AG04449 (cell line): ENCODE measurements at regions not wholly inside any gene's neighbourhood (a gene's known extent, or its start where the extent isn't known, plus 50 kb on each side); places are given as distances from the start of the nearest gene placed in this dataset.
"Not testable (repeated sequence)": the region's sequence is repeated elsewhere in the genome, so short reads cannot be mapped to it uniquely, and the experiment has no call there.

Experiments used
- CTCF ChIA-PET: fragments of 350-600 bp; formaldehyde crosslinking; extraction: SDS; loops from one replicate; lab custom pipeline; 2021; ENCODE audit warnings: antibody characterized with exemption; lab: Yijun Ruan, JAX
- POLR2A ChIA-PET: fragments of 400-600, 350-600 bp; formaldehyde crosslinking; extraction: SDS; loops from one replicate; lab custom pipeline; 2020; ENCODE audit warnings: antibody characterized with exemption, inconsistent platforms; lab: Yijun Ruan, JAX
- DNase-seq: peaks from one replicate; pipeline ENCODE4 v3.0.0-alpha.2; 2010; ENCODE audit warnings: low read depth, low spot score
- H3K4me3 ChIP-seq: 2 replicates; pipeline ENCODE4 v1.5.1; 2011; ENCODE audit warnings: low read depth, mild to moderate bottlenecking, control low read depth, low read length
- TF ChIP-seq, protein P1 (sequence below): IDR thresholded peaks from one replicate; pipeline ENCODE4 v1.5.1; 2011; ENCODE audit warnings: mild to moderate bottlenecking, moderate library complexity, low read length, control low read depth, inconsistent platforms; ENCODE audit not compliant: insufficient read depth; ENCODE audit errors: missing control alignments

DNA sequence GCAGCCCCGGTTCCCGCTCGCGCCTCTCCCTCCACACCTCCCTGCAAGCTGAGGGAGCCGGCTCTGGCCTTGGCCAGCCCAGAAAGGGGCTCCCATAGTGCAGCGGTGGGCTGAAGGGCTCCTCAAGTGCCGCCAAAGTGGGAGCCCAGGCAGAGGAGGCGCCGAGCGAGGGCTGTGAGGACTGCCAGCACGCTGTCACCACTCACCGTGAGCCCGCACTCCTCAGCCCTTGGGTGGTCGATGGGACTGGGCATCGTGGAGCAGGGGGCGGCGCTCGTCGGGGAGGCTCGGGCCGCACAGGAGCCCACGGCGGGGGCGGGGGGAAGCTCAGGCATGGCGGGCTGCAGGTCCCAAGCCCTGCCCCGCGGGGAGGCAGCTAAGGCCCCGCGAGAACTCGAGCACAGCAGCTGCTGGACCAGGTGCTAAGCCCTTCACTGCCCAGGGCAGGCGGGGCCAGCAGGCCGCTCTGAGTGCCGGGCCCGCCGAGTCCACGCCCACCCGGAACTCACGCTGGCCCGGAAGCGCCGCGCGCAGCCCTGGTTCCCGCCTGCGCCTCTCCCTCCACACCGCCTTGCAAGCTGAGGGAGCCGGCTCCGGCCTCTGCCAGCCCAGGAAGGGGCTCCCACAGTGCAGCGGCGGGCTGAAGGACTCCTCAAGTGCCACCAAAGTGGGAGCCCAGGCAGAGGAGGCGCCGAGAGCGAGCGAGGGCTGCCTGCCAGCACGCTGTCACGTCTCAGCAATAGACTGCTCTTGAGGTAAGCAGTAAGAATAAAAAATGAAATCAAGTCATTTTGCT lies 670.2 kb upstream of the CTNND2 start:
- DNase-seq, POLR2A ChIA-PET, CTCF ChIA-PET, H3K4me3 ChIP-seq: not testable (repeated sequence)

GRCh38 chr5:12573916-12574297 lies 669.7 kb upstream of the CTNND2 start:
- H3K4me3 ChIP-seq, POLR2A ChIA-PET, DNase-seq, CTCF ChIA-PET: not testable (repeated sequence)

GRCh38 chr5:12570688-12571087 lies 666.4 kb upstream of the CTNND2 start:
- DNase-seq = no peak
- no peak overlapping the region for H3K4me3 ChIP-seq
- CTCF ChIA-PET = no interaction called here
- TF ChIP-seq, protein P1, sequence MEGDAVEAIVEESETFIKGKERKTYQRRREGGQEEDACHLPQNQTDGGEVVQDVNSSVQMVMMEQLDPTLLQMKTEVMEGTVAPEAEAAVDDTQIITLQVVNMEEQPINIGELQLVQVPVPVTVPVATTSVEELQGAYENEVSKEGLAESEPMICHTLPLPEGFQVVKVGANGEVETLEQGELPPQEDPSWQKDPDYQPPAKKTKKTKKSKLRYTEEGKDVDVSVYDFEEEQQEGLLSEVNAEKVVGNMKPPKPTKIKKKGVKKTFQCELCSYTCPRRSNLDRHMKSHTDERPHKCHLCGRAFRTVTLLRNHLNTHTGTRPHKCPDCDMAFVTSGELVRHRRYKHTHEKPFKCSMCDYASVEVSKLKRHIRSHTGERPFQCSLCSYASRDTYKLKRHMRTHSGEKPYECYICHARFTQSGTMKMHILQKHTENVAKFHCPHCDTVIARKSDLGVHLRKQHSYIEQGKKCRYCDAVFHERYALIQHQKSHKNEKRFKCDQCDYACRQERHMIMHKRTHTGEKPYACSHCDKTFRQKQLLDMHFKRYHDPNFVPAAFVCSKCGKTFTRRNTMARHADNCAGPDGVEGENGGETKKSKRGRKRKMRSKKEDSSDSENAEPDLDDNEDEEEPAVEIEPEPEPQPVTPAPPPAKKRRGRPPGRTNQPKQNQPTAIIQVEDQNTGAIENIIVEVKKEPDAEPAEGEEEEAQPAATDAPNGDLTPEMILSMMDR = no peak
- POLR2A ChIA-PET = no interaction called here

GRCh38 chr5:12566441-12566840 lies 662.2 kb upstream of the CTNND2 start:
- POLR2A ChIA-PET = no interaction called here
- TF ChIP-seq, protein P1 = no peak
- CTCF ChIA-PET = no interaction called here
- no peak overlapping the region for H3K4me3 ChIP-seq
- DNase-seq = no peak

GRCh38 chr5:12557012-12557411 lies 652.8 kb upstream of the CTNND2 start:
- TF ChIP-seq, protein P1 = no peak
- ChIA-PET CTCF (no interaction called here), POLR2A (no interaction called here)
- DNase-seq = no peak
- no peak overlapping the region for H3K4me3 ChIP-seq

DNA sequence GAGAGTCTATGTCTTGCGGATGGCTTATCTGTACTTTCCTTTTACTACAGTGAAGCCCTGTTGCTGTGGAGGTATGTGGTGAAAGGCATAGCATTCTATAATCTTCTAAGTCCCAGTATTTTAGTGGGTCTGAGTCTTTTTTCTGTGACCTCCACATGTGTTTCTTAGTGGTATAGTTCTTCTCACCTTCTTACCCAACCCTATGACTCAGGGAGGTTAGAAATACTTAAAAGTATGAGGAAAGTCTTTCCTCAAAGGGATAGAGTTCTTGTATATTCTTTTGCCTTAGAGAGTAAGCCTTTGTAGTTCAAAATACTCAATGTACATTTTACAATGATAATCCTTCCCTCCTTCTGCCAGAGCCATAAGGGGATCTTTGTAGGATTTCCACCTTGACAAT lies 621.9 kb upstream of the CTNND2 start:
- H3K4me3 ChIP-seq = no peak overlapping the region
- ChIA-PET POLR2A (no interaction called here), CTCF (no interaction called here)
- TF ChIP-seq, protein P1 = no peak
- DNase-seq = no peak

- ChIA-PET POLR2A (no interaction called here), CTCF (no interaction called here)
- no peak for DNase-seq
- H3K4me3 ChIP-seq = no peak overlapping the region
- TF ChIP-seq, protein P1 = no peak
Observed at GRCh38 chr5:12522116-12522515, 617.9 kb upstream of the CTNND2 start.

- CTCF ChIA-PET, H3K4me3 ChIP-seq, POLR2A ChIA-PET, DNase-seq: not testable (repeated sequence)
Observed at GRCh38 chr5:12504983-12505382, 600.7 kb upstream of the CTNND2 start.
